ENCODE measurements at regions not wholly inside any gene's neighbourhood (a gene's known extent, or its start where the extent isn't known, plus 50 kb on each side); places are given as distances from the start of the nearest gene placed in this dataset.

DNA sequence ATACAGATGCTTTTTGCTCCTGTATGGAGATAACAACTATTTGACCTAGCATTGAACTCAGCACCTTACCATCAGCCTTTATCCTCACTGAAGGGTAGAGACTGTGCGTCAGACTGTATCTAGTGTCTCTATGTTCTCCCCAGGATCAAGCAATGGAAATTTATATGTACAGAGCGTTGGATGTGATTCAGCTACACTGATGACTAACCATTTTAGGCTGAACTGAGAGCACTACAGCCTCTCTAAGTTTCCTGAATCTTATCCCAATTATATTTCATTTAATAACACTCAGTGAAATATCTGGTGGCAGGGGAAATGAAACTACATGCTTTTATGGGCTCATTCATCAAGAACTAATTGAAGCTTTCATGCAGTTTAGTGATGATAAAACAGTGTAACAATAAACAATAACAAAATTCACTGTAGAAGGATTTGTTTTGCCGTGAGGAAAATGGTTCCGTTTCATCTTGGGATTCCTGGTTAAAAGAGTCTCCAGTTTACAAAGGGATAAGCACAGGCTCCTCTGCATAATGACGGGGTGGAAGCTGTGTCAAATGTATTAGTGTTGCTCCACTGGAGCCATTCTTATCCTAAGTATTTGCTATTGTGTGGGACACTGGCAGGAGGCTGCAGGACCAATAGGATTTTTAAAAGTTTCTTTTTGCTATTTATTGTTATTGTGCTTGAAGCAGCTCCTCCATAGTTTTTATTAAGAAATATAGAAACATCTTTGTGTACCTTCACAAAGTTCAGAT, 567.6 kb upstream of the MMS22L start:
- H3K9me3 ChIP-seq (ENCODE audit: low read depth) = no peaks in the 10 kb centered on the region
- H3K27me3 ChIP-seq = no peaks in the 10 kb centered on the region
- no peaks in the 10 kb centered on the region for H4K20me1 ChIP-seq (ENCODE audit: low read depth)
- peaks cover 29% of the 10 kb centered on the region for H3K4me1 ChIP-seq
- peak overlapping the region; percentile 78 for H3K27ac ChIP-seq
- Mint-ChIP-seq H3K9me3 (peaks cover 3% of the 10 kb centered on the region), H3K27me3 (ENCODE audit: insufficient read depth, low read depth) (no peaks in the 10 kb centered on the region), H3K4me1 (peaks cover 38% of the 10 kb centered on the region), H3K27ac (peak overlapping the region; percentile 91), H3K4me3 (peak overlapping the region; percentile 30), H3K36me3 (no peaks in the 10 kb centered on the region)
- H3K4me2 ChIP-seq = peak overlapping the region; percentile 70
- H3F3A ChIP-seq (ENCODE audit: low read depth) = peaks cover 18% of the 10 kb centered on the region
- TF ChIP-seq EZH2phosphoT487 (IDR thresholded peaks at IDR 0.05) (no peak), EZH2 (IDR thresholded peaks at IDR 0.05) (no peak)
- TF ChIP-seq, protein P1, sequence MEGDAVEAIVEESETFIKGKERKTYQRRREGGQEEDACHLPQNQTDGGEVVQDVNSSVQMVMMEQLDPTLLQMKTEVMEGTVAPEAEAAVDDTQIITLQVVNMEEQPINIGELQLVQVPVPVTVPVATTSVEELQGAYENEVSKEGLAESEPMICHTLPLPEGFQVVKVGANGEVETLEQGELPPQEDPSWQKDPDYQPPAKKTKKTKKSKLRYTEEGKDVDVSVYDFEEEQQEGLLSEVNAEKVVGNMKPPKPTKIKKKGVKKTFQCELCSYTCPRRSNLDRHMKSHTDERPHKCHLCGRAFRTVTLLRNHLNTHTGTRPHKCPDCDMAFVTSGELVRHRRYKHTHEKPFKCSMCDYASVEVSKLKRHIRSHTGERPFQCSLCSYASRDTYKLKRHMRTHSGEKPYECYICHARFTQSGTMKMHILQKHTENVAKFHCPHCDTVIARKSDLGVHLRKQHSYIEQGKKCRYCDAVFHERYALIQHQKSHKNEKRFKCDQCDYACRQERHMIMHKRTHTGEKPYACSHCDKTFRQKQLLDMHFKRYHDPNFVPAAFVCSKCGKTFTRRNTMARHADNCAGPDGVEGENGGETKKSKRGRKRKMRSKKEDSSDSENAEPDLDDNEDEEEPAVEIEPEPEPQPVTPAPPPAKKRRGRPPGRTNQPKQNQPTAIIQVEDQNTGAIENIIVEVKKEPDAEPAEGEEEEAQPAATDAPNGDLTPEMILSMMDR (IDR thresholded peaks at IDR 0.05) = no peak
- H3K9ac ChIP-seq = no peak overlapping the region
- H2AFZ ChIP-seq (replicated peaks) = no peak overlapping the region
- H3K4me3 ChIP-seq = peak overlapping the region; percentile 31
- H3K79me2 ChIP-seq (ENCODE audit: low read depth) = no peaks in the 10 kb centered on the region
- DNase-seq (ENCODE audit: low spot score) = peak; percentile 92
- H3K36me3 ChIP-seq = no peaks in the 10 kb centered on the region

DNA sequence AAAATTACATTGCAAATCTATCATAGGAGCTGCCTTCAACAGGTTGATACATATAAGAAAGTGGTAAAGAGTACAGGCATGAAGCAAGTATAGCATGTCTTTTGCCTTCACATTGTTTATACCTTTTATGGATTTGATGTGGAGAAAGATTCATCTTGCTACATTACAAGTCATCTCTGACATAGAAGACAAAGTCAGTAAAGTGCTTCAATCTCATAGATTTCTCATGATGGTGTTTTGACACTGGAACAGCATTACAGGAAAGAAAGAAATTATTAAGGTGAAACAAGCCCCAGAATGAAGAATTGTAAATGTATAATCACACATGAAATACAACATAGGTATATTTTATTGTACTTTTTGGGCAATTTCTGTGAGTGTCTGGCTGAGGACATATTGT, 580.7 kb upstream of the MMS22L start:
- Mint-ChIP-seq H3K9me3 (peaks cover 4% of the 10 kb centered on the region), H3K27ac (no peak overlapping the region), H3K27me3 (ENCODE audit: insufficient read depth, low read depth) (peaks cover 3% of the 10 kb centered on the region), H3K4me3 (no peak overlapping the region), H3K36me3 (no peaks in the 10 kb centered on the region), H3K4me1 (peaks cover 1% of the 10 kb centered on the region)
- Histone ChIP-seq H3K9me3 (ENCODE audit: low read depth) (no peaks in the 10 kb centered on the region), H4K20me1 (ENCODE audit: low read depth) (no peaks in the 10 kb centered on the region), H3K79me2 (ENCODE audit: low read depth) (no peaks in the 10 kb centered on the region), H3K36me3 (no peaks in the 10 kb centered on the region), H2AFZ (replicated peaks) (no peak overlapping the region), H3K27ac (no peak overlapping the region), H3K4me1 (peaks cover 19% of the 10 kb centered on the region), H3K9ac (no peak overlapping the region), H3F3A (ENCODE audit: low read depth) (peaks cover 4% of the 10 kb centered on the region), H3K4me2 (no peak overlapping the region), H3K4me3 (no peak overlapping the region), H3K27me3 (no peaks in the 10 kb centered on the region)
- TF ChIP-seq, protein P1 (IDR thresholded peaks at IDR 0.05) = no peak
- no peak for TF ChIP-seq EZH2 (IDR thresholded peaks at IDR 0.05)
- TF ChIP-seq EZH2phosphoT487 (IDR thresholded peaks at IDR 0.05) = no peak
- no peak for DNase-seq (ENCODE audit: low spot score)

DNA sequence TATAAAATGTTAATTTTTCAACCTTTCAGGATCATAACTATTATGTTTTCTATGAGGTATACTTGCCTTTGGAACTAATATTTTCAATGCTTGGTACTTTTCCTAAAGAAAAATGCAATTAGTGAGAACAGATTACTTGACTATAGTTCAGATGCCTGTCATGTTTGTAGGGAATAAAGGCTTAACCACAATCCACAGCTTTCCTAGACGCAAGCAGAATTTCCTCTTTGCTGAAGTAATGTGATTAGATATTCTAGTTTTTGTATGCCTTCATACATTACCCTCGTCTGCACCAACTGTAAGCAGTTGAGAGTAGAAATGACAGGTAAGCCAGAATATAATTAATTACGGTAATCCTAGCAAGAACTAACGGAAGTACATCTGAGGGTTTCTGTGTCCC, 581.4 kb upstream of the MMS22L start:
- peaks cover 9% of the 10 kb centered on the region for H3F3A ChIP-seq (ENCODE audit: low read depth)
- Mint-ChIP-seq H3K9me3 (peaks cover 4% of the 10 kb centered on the region), H3K4me3 (no peak overlapping the region), H3K27me3 (ENCODE audit: insufficient read depth, low read depth) (peaks cover 3% of the 10 kb centered on the region), H3K36me3 (no peaks in the 10 kb centered on the region), H3K4me1 (peaks cover 4% of the 10 kb centered on the region), H3K27ac (no peak overlapping the region)
- no peak overlapping the region for H3K27ac ChIP-seq
- H3K4me3 ChIP-seq = no peak overlapping the region
- H3K9me3 ChIP-seq (ENCODE audit: low read depth) = no peaks in the 10 kb centered on the region
- no peaks in the 10 kb centered on the region for H3K36me3 ChIP-seq
- H3K27me3 ChIP-seq = no peaks in the 10 kb centered on the region
- DNase-seq (ENCODE audit: low spot score) = no peak
- no peak overlapping the region for H2AFZ ChIP-seq (replicated peaks)
- H3K4me1 ChIP-seq = peaks cover 25% of the 10 kb centered on the region
- no peak overlapping the region for H3K9ac ChIP-seq
- H4K20me1 ChIP-seq (ENCODE audit: low read depth) = no peaks in the 10 kb centered on the region
- H3K79me2 ChIP-seq (ENCODE audit: low read depth) = no peaks in the 10 kb centered on the region
- no peak for TF ChIP-seq EZH2phosphoT487 (IDR thresholded peaks at IDR 0.05)
- TF ChIP-seq, protein P1 (IDR thresholded peaks at IDR 0.05) = no peak
- TF ChIP-seq EZH2 (IDR thresholded peaks at IDR 0.05) = no peak
- no peak overlapping the region for H3K4me2 ChIP-seq

Data from neural progenitor cell (in vitro differentiated cells).